Fibroblast of lung (primary cell): ENCODE measurements at regions not wholly inside any gene's neighbourhood (a gene's known extent, or its start where the extent isn't known, plus 50 kb on each side); places are given as distances from the start of the nearest gene placed in this dataset.
"Not testable (repeated sequence)": the region's sequence is repeated elsewhere in the genome, so short reads cannot be mapped to it uniquely, and the experiment has no call there.

ENCODE experiments used
- DNase-seq, 2 donors: peaks; one replicate each; pipeline versions ENCODE4 v3.0.0 to v3.0.0-alpha.2; 2010; ENCODE audit warnings: low read depth in 2 of 2
- H2AFZ ChIP-seq: 2 replicates; pipeline ENCODE4 v1.5.1; 2012; ENCODE audit warnings: low read length, control low read depth, inconsistent platforms
- H3K27ac ChIP-seq: 2 replicates; pipeline ENCODE4 v1.5.1; 2011; ENCODE audit warnings: low read length, control low read depth; ENCODE audit not compliant: insufficient read depth
- H3K27me3 ChIP-seq: 2 replicates; pipeline ENCODE4 v1.5.1; 2011; ENCODE audit warnings: mild to moderate bottlenecking, low read length; ENCODE audit not compliant: control insufficient read depth, insufficient read depth
- H3K36me3 ChIP-seq: 2 replicates; pipeline ENCODE4 v1.5.1; 2011; ENCODE audit warnings: low read length; ENCODE audit not compliant: control insufficient read depth, insufficient read depth
- H3K4me1 ChIP-seq: 2 replicates; pipeline ENCODE4 v1.5.1; 2011; ENCODE audit warnings: low read length; ENCODE audit not compliant: control insufficient read depth, insufficient read depth; ENCODE audit errors: extremely low read depth
- H3K4me2 ChIP-seq: 2 replicates; pipeline ENCODE4 v1.5.1; 2011; ENCODE audit warnings: low read length, control low read depth; ENCODE audit not compliant: insufficient read depth; ENCODE audit errors: extremely low read depth
- H3K4me3 ChIP-seq, 4 experiments: fragments of 200-600 bp in 1 of 4; sonication (generic) in 1 of 4; replicated peaks in 1 of 4; 2 replicates each; pipeline ENCODE4 v1.5.1; 2011 to 2016; ENCODE audit warnings: low read length in 4 of 4, low read depth in 3 of 4, mild to moderate bottlenecking in 3 of 4, control low read depth in 2 of 4, inconsistent platforms in 1 of 4, mixed read lengths in 1 of 4; ENCODE audit not compliant: insufficient read depth in 1 of 4; ENCODE audit errors: control extremely low read depth in 1 of 4
- H3K79me2 ChIP-seq: 2 replicates; pipeline ENCODE4 v1.5.1; 2012; ENCODE audit warnings: mild to moderate bottlenecking, low read length, inconsistent platforms; ENCODE audit not compliant: control insufficient read depth, insufficient read depth
- H3K9ac ChIP-seq: 2 replicates; pipeline ENCODE4 v1.5.1; 2011; ENCODE audit warnings: mild to moderate bottlenecking, low read length, control low read depth; ENCODE audit not compliant: insufficient read depth
- H3K9me3 ChIP-seq: 2 replicates; pipeline ENCODE4 v1.5.1; 2012; ENCODE audit warnings: low read depth, low read length; ENCODE audit not compliant: control insufficient read depth, insufficient read depth
- H4K20me1 ChIP-seq: 2 replicates; pipeline ENCODE4 v1.5.1; 2011; ENCODE audit warnings: low read length; ENCODE audit not compliant: control insufficient read depth, insufficient read depth; ENCODE audit errors: extremely low read depth
- EZH2 ChIP-seq: IDR thresholded peaks from 2 replicates; pipeline ENCODE4 v1.5.1; 2012; ENCODE audit warnings: low read length, control low read depth, mild to moderate bottlenecking; ENCODE audit errors: missing control alignments
- TF ChIP-seq, protein P1 (sequence below), 2 donors: IDR thresholded peaks in 1 of 2; conservative IDR thresholded peaks in 1 of 2; 1 replicate in 1 of 2; 2 replicates in 1 of 2; pipeline ENCODE4 v1.5.1; 2011 to 2012; ENCODE audit warnings: low read length in 2 of 2, control low read depth in 1 of 2, inconsistent platforms in 1 of 2, low read depth in 1 of 2, mild to moderate bottlenecking in 1 of 2

DNA sequence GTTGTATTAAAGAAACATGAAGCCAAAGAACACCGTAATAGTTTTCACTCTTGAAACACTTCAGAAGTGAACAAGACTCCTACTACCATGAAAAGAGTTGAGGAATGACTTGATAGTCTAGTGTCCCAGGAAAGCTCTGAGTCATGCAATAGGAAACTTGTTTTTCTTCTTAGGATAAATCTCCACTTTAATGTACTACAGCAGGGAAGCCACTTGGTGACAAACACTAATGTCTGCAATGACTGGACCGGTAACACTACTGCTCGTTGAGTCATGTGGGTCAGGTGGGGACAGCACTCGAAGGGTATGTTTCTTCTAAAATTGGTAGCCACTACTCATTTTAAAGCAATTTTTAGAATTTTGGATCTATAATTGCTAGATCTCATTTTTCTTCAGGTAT is 291.7 kb upstream of the CNTN3 start:
- Histone ChIP-seq H3K4me2 (no peak overlapping the region), H3K36me3 (no peaks in the 10 kb centered on the region), H4K20me1 (no peaks in the 10 kb centered on the region), H3K4me3 (no peak overlapping the region), H2AFZ (no peak overlapping the region), H3K4me1 (no peaks in the 10 kb centered on the region), H3K79me2 (no peaks in the 10 kb centered on the region), H3K9ac (no peak overlapping the region), H3K27me3 (no peaks in the 10 kb centered on the region), H3K9me3 (no peaks in the 10 kb centered on the region), H3K27ac (no peak overlapping the region)
- DNase-seq: no peak
- no peak for TF ChIP-seq EZH2
- TF ChIP-seq, protein P1, sequence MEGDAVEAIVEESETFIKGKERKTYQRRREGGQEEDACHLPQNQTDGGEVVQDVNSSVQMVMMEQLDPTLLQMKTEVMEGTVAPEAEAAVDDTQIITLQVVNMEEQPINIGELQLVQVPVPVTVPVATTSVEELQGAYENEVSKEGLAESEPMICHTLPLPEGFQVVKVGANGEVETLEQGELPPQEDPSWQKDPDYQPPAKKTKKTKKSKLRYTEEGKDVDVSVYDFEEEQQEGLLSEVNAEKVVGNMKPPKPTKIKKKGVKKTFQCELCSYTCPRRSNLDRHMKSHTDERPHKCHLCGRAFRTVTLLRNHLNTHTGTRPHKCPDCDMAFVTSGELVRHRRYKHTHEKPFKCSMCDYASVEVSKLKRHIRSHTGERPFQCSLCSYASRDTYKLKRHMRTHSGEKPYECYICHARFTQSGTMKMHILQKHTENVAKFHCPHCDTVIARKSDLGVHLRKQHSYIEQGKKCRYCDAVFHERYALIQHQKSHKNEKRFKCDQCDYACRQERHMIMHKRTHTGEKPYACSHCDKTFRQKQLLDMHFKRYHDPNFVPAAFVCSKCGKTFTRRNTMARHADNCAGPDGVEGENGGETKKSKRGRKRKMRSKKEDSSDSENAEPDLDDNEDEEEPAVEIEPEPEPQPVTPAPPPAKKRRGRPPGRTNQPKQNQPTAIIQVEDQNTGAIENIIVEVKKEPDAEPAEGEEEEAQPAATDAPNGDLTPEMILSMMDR (conservative IDR thresholded peaks at IDR 0.05 in 1 of 2, IDR thresholded peaks at IDR 0.05 in 1 of 2; ENCODE audit: low read depth in 1 of 2, low read length in 2 of 2): no peak

DNA sequence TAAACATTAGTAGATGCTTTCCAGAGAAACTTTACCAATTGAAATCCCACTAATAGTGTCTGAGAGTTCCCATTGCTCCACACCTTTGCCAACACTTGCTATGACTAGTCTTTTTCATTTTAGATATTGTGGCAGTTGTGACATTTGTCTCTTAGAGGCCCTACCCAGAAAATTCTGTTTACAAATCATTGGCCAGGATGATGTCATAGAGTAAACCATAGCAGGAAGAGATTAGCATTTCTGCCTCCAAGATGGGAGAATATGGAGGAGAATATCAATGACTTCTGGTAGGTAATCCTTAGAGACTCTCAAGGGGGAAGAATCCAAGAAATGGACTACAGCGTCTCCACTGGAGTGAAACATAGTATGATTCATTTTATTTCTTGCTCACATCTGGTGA is 291.0 kb upstream of the CNTN3 start:
- no peaks in the 10 kb centered on the region for H3K4me1 ChIP-seq
- TF ChIP-seq EZH2: no peak
- TF ChIP-seq, protein P1 (conservative IDR thresholded peaks at IDR 0.05 in 1 of 2, IDR thresholded peaks at IDR 0.05 in 1 of 2; ENCODE audit: low read depth in 1 of 2, low read length in 2 of 2): no peak
- no peak overlapping the region for H3K4me3 ChIP-seq
- H3K27me3 ChIP-seq: no peaks in the 10 kb centered on the region
- H4K20me1 ChIP-seq: no peaks in the 10 kb centered on the region
- no peaks in the 10 kb centered on the region for H3K9me3 ChIP-seq
- H3K36me3 ChIP-seq: no peaks in the 10 kb centered on the region
- H2AFZ ChIP-seq: no peak overlapping the region
- H3K79me2 ChIP-seq: no peaks in the 10 kb centered on the region
- H3K9ac ChIP-seq: no peak overlapping the region
- H3K4me2 ChIP-seq: no peak overlapping the region
- no peak for DNase-seq
- H3K27ac ChIP-seq: no peak overlapping the region

DNA sequence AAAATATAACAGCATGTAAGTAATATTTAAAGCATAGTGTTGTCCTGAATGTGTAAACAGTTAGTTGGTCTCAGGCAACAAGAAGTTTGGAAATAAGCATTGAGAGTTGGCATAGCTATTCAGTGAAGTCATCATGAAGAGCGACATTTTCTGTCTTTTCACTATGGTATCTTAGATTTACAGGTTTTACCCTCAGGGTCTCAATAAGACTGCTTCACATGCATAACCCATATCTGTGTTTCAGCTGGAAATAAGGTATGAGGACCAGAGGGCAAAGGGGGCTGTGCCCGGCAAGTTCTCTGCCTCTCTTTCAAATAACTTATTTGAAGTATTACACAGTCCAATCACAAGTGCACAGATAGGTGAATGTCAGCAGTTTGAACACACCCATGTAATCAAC is 290.2 kb upstream of the CNTN3 start:
- Histone ChIP-seq H3K9me3 (no peaks in the 10 kb centered on the region), H3K36me3 (no peaks in the 10 kb centered on the region), H3K9ac (no peak overlapping the region), H2AFZ (no peak overlapping the region), H3K79me2 (no peaks in the 10 kb centered on the region), H3K4me1 (no peaks in the 10 kb centered on the region), H3K27ac (no peak overlapping the region), H3K27me3 (no peaks in the 10 kb centered on the region), H3K4me3 (no peak overlapping the region), H4K20me1 (no peaks in the 10 kb centered on the region), H3K4me2 (no peak overlapping the region)
- DNase-seq: no peak
- TF ChIP-seq, protein P1 (conservative IDR thresholded peaks at IDR 0.05 in 1 of 2, IDR thresholded peaks at IDR 0.05 in 1 of 2; ENCODE audit: low read depth in 1 of 2, low read length in 2 of 2): no peak
- no peak for TF ChIP-seq EZH2

DNA sequence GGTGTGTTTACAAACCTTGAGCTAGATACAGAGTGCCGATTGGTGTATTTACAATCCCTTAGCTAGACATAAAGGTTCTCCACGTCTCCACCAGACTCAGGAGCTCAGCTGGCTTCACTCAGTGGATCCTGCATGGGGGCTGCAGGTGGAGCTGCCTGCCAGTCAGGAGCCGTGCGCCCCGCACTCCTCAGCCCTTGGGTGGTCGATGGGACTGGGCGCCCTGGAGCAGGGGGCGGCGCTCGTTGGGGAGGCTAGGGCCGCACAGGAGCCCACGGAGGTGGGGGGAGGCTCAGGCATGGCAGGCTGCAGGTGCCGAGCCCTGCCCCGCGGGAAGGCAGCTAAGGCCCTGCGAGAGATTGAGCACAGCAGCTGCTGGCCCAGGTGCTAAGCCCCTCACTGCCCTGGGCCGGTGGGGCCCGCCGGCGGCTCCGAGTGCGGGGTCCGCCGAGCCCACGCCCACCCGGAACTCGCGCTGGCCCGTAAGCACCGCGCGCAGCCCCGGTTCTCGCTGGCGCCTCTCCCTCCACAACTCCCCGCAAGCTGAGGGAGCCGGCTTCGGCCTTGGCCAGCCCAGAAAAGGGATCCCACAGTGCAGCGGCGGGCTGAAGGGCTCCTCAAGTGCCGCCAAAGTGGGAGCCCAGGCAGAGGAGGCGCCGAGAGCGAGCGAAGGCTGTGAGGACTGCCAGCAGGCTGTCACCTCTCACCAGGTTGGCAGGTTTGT is 285.5 kb upstream of the CNTN3 start:
- not testable (repeated sequence) for H3K36me3 ChIP-seq, H3K79me2 ChIP-seq, H3K9ac ChIP-seq, H3K4me2 ChIP-seq, H3K4me1 ChIP-seq, H3K27ac ChIP-seq, H3K4me3 ChIP-seq, H3K27me3 ChIP-seq, H4K20me1 ChIP-seq, H3K9me3 ChIP-seq, DNase-seq, H2AFZ ChIP-seq
